OCI-LY3 (cell line): ENCODE measurements at regions not wholly inside any gene's neighbourhood (a gene's known extent, or its start where the extent isn't known, plus 50 kb on each side); places are given as distances from the start of the nearest gene placed in this dataset.

Experiments used
- EZH2phosphoT487 ChIP-seq: fragments of 200-600 bp; shearing (Covaris generic); IDR thresholded peaks from 2 replicates; pipeline ENCODE4 v1.6.1; 2018; ENCODE audit warnings: antibody characterized with exemption, mixed run types, low read depth
- TF ChIP-seq, protein P1 (sequence below): fragments of 200-600, 300-600 bp; sonication (generic); IDR thresholded peaks from 2 replicates; pipeline ENCODE4 v1.5.1; 2014; ENCODE audit warnings: antibody characterized with exemption, low read length, low read depth

DNA sequence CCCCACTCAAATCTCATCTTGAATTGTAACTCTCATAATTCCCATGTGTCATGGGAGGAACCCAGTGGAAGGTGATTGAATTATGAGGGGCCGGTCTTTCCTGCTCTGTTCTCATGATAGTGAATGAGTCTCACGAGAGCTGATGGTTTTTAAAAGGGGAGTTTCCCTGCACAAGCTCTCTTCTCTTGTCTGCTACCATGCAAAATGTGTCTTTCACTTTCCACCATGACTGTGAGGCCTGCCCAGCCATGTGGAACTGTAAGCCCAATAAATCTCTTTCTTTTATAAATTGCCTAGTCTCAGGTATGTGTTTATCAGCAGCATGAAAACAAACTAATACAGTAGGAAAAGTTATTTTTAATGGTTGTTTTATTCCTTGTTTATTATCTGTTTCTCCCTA lies 146.0 kb downstream of the FSCB start:
- TF ChIP-seq, protein P1, sequence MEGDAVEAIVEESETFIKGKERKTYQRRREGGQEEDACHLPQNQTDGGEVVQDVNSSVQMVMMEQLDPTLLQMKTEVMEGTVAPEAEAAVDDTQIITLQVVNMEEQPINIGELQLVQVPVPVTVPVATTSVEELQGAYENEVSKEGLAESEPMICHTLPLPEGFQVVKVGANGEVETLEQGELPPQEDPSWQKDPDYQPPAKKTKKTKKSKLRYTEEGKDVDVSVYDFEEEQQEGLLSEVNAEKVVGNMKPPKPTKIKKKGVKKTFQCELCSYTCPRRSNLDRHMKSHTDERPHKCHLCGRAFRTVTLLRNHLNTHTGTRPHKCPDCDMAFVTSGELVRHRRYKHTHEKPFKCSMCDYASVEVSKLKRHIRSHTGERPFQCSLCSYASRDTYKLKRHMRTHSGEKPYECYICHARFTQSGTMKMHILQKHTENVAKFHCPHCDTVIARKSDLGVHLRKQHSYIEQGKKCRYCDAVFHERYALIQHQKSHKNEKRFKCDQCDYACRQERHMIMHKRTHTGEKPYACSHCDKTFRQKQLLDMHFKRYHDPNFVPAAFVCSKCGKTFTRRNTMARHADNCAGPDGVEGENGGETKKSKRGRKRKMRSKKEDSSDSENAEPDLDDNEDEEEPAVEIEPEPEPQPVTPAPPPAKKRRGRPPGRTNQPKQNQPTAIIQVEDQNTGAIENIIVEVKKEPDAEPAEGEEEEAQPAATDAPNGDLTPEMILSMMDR = no peak
- TF ChIP-seq EZH2phosphoT487 = no peak
